ENCODE measurements at regions not wholly inside any gene's neighbourhood (a gene's known extent, or its start where the extent isn't known, plus 50 kb on each side); places are given as distances from the start of the nearest gene placed in this dataset.

- H4K20me1 ChIP-seq (ENCODE audit: insufficient read depth, low read length) = no peaks in the 10 kb centered on the region
- H3K4me3 Mint-ChIP-seq (ENCODE audit: unreplicated experiment) = no peak overlapping the region
- peaks cover 5% of the 10 kb centered on the region for H3K9me3 Mint-ChIP-seq (ENCODE audit: unreplicated experiment)
- no peaks in the 10 kb centered on the region for H3K36me3 ChIP-seq (ENCODE audit: insufficient read depth, low read length)
- H3K36me3 Mint-ChIP-seq (ENCODE audit: low read depth, unreplicated experiment) = no peaks in the 10 kb centered on the region
- H3K4me2 ChIP-seq (ENCODE audit: low read length) = no peak overlapping the region
- H3K79me2 ChIP-seq (ENCODE audit: insufficient read depth, low read length) = no peaks in the 10 kb centered on the region
- DNase-seq (ENCODE audit: low read depth) = peak; percentile 10
- no peaks in the 10 kb centered on the region for H3K27me3 Mint-ChIP-seq (ENCODE audit: low read depth, unreplicated experiment)
- FAIRE-seq = no peak
- H3K27ac ChIP-seq (ENCODE audit: low read depth, low read length) = no peak overlapping the region
- H3K9me3 ChIP-seq (ENCODE audit: insufficient read depth, low read depth, low read length) = no peaks in the 10 kb centered on the region
- TF ChIP-seq EZH2 (IDR thresholded peaks at IDR 0.05; ENCODE audit: insufficient read depth, low read length) = no peak
- TF ChIP-seq, protein P1, sequence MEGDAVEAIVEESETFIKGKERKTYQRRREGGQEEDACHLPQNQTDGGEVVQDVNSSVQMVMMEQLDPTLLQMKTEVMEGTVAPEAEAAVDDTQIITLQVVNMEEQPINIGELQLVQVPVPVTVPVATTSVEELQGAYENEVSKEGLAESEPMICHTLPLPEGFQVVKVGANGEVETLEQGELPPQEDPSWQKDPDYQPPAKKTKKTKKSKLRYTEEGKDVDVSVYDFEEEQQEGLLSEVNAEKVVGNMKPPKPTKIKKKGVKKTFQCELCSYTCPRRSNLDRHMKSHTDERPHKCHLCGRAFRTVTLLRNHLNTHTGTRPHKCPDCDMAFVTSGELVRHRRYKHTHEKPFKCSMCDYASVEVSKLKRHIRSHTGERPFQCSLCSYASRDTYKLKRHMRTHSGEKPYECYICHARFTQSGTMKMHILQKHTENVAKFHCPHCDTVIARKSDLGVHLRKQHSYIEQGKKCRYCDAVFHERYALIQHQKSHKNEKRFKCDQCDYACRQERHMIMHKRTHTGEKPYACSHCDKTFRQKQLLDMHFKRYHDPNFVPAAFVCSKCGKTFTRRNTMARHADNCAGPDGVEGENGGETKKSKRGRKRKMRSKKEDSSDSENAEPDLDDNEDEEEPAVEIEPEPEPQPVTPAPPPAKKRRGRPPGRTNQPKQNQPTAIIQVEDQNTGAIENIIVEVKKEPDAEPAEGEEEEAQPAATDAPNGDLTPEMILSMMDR (IDR thresholded peaks at IDR 0.05; ENCODE audit: insufficient read depth, low read depth, low read length) = peak; percentile 27
- H3K27ac Mint-ChIP-seq (ENCODE audit: unreplicated experiment) = no peak overlapping the region
- no peak overlapping the region for H2AFZ ChIP-seq (ENCODE audit: low read depth, low read length)
- H3K4me1 ChIP-seq (ENCODE audit: insufficient read depth, low read length) = no peaks in the 10 kb centered on the region
- H3K27me3 ChIP-seq (ENCODE audit: insufficient read depth, low read length) = no peaks in the 10 kb centered on the region
- no peak overlapping the region for H3K9ac ChIP-seq (ENCODE audit: low read length)
- no peak overlapping the region for H3K4me3 ChIP-seq (ENCODE audit: insufficient read depth, low read depth, low read length)
- no peaks in the 10 kb centered on the region for H3K4me1 Mint-ChIP-seq (ENCODE audit: low read depth, unreplicated experiment)
Observed at GRCh38 chr4:167290678-167291077, 56.4 kb upstream of the SPOCK3 start.

DNA sequence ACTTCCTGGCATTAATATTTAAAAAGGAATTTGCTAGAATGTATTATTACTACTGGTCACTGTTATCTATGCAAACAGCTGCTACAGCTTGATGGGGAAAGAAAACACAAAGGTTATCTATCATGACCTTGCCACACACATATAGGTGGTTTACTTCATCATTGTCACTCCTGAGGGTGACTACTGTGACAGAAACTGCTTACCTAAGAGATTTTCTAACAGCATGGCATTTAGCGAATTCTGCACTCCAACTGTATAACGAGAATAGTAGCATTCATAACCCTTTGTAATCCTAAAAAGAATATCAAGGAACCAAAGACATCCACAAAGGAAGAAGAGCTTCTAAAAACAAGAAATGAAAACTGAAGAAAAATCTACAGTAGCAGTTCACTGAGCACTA lies 74.6 kb upstream of the SPOCK3 start:
- DNase-seq (ENCODE audit: low read depth) (no peak), FAIRE-seq (no peak)
- Histone ChIP-seq H3K4me1 (ENCODE audit: insufficient read depth, low read length) (no peaks in the 10 kb centered on the region), H2AFZ (ENCODE audit: low read depth, low read length) (no peak overlapping the region), H3K27ac (ENCODE audit: low read depth, low read length) (no peak overlapping the region), H3K36me3 (ENCODE audit: insufficient read depth, low read length) (no peaks in the 10 kb centered on the region), H4K20me1 (ENCODE audit: insufficient read depth, low read length) (no peaks in the 10 kb centered on the region), H3K79me2 (ENCODE audit: insufficient read depth, low read length) (no peaks in the 10 kb centered on the region), H3K4me2 (ENCODE audit: low read length) (no peak overlapping the region), H3K4me3 (ENCODE audit: insufficient read depth, low read depth, low read length) (no peak overlapping the region), H3K9me3 (ENCODE audit: insufficient read depth, low read depth, low read length) (no peaks in the 10 kb centered on the region), H3K27me3 (ENCODE audit: insufficient read depth, low read length) (no peaks in the 10 kb centered on the region), H3K9ac (ENCODE audit: low read length) (no peak overlapping the region)
- Mint-ChIP-seq H3K4me3 (ENCODE audit: unreplicated experiment) (no peak overlapping the region), H3K4me1 (ENCODE audit: low read depth, unreplicated experiment) (no peaks in the 10 kb centered on the region), H3K36me3 (ENCODE audit: low read depth, unreplicated experiment) (no peaks in the 10 kb centered on the region), H3K27me3 (ENCODE audit: low read depth, unreplicated experiment) (no peaks in the 10 kb centered on the region), H3K27ac (ENCODE audit: unreplicated experiment) (no peak overlapping the region), H3K9me3 (ENCODE audit: unreplicated experiment) (no peaks in the 10 kb centered on the region)
- TF ChIP-seq, protein P1 (IDR thresholded peaks at IDR 0.05; ENCODE audit: insufficient read depth, low read depth, low read length) = no peak
- no peak for TF ChIP-seq EZH2 (IDR thresholded peaks at IDR 0.05; ENCODE audit: insufficient read depth, low read length)

DNA sequence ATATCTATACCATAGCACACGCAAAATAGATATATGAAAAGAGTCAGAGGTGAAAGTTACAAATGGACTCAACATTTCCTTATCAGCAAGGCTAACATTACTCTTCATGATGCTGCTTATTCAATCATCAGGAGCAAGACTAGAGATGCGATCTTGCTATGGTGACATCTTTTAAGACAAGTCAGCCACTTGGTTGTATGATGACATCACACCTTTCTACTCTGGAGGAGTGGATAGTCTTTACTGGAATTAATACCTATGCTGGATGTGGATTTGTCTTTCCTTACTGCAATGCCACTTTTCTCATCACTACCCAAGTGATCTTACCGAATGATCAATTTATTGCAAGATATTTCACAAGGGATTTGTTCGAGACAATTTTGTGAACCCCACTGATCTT lies 87.0 kb upstream of the SPOCK3 start:
- H3K27me3 ChIP-seq (ENCODE audit: insufficient read depth, low read length) = no peaks in the 10 kb centered on the region
- Mint-ChIP-seq H3K4me3 (ENCODE audit: unreplicated experiment) (no peak overlapping the region), H3K4me1 (ENCODE audit: low read depth, unreplicated experiment) (no peaks in the 10 kb centered on the region), H3K27me3 (ENCODE audit: low read depth, unreplicated experiment) (no peaks in the 10 kb centered on the region), H3K27ac (ENCODE audit: unreplicated experiment) (no peak overlapping the region), H3K36me3 (ENCODE audit: low read depth, unreplicated experiment) (no peaks in the 10 kb centered on the region), H3K9me3 (ENCODE audit: unreplicated experiment) (no peaks in the 10 kb centered on the region)
- H3K27ac ChIP-seq (ENCODE audit: low read depth, low read length) = no peak overlapping the region
- peaks cover 2% of the 10 kb centered on the region for H3K9me3 ChIP-seq (ENCODE audit: insufficient read depth, low read depth, low read length)
- no peaks in the 10 kb centered on the region for H3K79me2 ChIP-seq (ENCODE audit: insufficient read depth, low read length)
- H3K4me2 ChIP-seq (ENCODE audit: low read length) = no peak overlapping the region
- no peak overlapping the region for H3K4me3 ChIP-seq (ENCODE audit: insufficient read depth, low read depth, low read length)
- FAIRE-seq (no peak), DNase-seq (ENCODE audit: low read depth) (no peak)
- H3K4me1 ChIP-seq (ENCODE audit: insufficient read depth, low read length) = no peaks in the 10 kb centered on the region
- H4K20me1 ChIP-seq (ENCODE audit: insufficient read depth, low read length) = no peaks in the 10 kb centered on the region
- H3K36me3 ChIP-seq (ENCODE audit: insufficient read depth, low read length) = no peaks in the 10 kb centered on the region
- no peak overlapping the region for H2AFZ ChIP-seq (ENCODE audit: low read depth, low read length)
- TF ChIP-seq, protein P1 (IDR thresholded peaks at IDR 0.05; ENCODE audit: insufficient read depth, low read depth, low read length) = no peak
- no peak for TF ChIP-seq EZH2 (IDR thresholded peaks at IDR 0.05; ENCODE audit: insufficient read depth, low read length)
- no peak overlapping the region for H3K9ac ChIP-seq (ENCODE audit: low read length)

Data from astrocyte (in vitro differentiated cells and primary cell).